Skeletal muscle tissue (tissue), 3 donors: ENCODE measurements at regions not wholly inside any gene's neighbourhood (a gene's known extent, or its start where the extent isn't known, plus 50 kb on each side); places are given as distances from the start of the nearest gene placed in this dataset.

Source experiments
- H3K27ac ChIP-seq: one replicate; pipeline ENCODE4 v1.7.0; 2013; ENCODE audit warnings: mild to moderate bottlenecking, low read depth, low read length, inconsistent platforms
- H3K27me3 ChIP-seq, 3 donors: one replicate each; pipeline ENCODE4 v1.7.0; 2013; ENCODE audit warnings: low read length in 3 of 3; ENCODE audit not compliant: control insufficient read depth in 3 of 3, insufficient read depth in 3 of 3
- H3K36me3 ChIP-seq, 3 donors: one replicate each; pipeline ENCODE4 v1.7.0; 2013; ENCODE audit warnings: low read length in 3 of 3; ENCODE audit not compliant: control insufficient read depth in 3 of 3, insufficient read depth in 3 of 3
- H3K4me1 ChIP-seq, 3 donors: one replicate each; pipeline ENCODE4 v1.7.0; 2013; ENCODE audit warnings: low read length in 3 of 3, mild to moderate bottlenecking in 3 of 3; ENCODE audit not compliant: control insufficient read depth in 3 of 3, insufficient read depth in 3 of 3
- H3K4me3 ChIP-seq, 3 donors: one replicate each; pipeline ENCODE4 v1.7.0; 2013; ENCODE audit warnings: low read length in 3 of 3
- H3K9ac ChIP-seq, 3 donors: one replicate each; pipeline ENCODE4 v1.7.0; 2013; ENCODE audit warnings: low read length in 3 of 3, mild to moderate bottlenecking in 3 of 3, moderate library complexity in 2 of 3, low read depth in 1 of 3
- H3K9me3 ChIP-seq, 3 donors: one replicate each; pipeline ENCODE4 v1.7.0; 2013; ENCODE audit warnings: low read length in 3 of 3; ENCODE audit not compliant: control insufficient read depth in 3 of 3
- donor health status: Osteomylitis.

DNA sequence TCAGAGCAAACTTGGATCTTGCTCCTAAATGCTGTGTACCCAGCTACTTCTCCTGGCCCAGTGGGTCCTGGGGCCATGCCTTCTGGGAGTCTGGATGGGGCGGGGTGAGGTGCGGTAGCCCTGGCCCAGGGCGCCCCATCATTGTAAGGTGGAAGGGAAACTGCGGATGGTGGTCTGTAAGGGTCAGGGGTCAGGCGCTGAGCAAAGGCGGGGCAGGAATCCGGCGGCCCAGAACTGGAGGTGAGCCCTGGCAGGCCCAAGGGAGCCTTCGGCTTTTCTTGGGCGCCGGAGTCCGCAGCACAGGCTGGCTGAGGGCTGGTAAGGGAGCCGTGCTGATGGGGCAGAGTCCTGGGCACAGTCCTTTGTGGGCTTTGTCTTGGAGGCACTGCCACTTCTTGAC lies 66.5 kb upstream of the CTBP2 start:
- peaks cover 0 to 9% (median 4%) of the 10 kb centered on the region in 3 donors for H3K4me1 ChIP-seq
- H3K36me3 ChIP-seq: no peaks in the 10 kb centered on the region
- peaks cover 0 to 8% (median under 1%) of the 10 kb centered on the region in 3 donors for H3K27me3 ChIP-seq
- no peaks in the 10 kb centered on the region for H3K9me3 ChIP-seq
- no peak overlapping the region for H3K27ac ChIP-seq
- H3K9ac ChIP-seq: no peak overlapping the region
- H3K4me3 ChIP-seq: no peak overlapping the region

DNA sequence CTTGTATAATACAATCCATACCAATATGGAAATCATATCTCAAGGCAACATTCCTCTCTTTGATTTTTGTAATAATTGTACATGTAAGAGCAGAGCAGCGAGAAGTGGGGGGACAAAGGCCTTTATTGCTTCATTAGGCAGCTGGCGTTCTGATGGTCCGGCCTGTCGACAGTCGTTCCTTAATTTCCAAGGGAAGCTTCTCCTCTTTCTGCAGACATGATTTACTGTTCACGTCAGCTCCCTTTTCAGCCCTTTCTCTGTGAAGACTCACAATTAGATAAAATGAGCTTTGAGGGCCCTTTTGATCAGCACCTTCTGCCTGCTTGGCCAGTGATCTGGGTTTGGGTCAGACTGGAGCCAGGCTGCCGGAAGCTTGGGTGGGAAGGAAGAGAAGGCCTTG lies 65.6 kb upstream of the CTBP2 start:
- no peak overlapping the region for H3K27ac ChIP-seq
- H3K36me3 ChIP-seq: no peaks in the 10 kb centered on the region
- peaks cover 0 to under 1% (median 0%) of the 10 kb centered on the region in 3 donors for H3K4me1 ChIP-seq
- H3K9me3 ChIP-seq: no peaks in the 10 kb centered on the region
- peaks cover 0 to 8% (median 6%) of the 10 kb centered on the region in 3 donors for H3K27me3 ChIP-seq
- H3K4me3 ChIP-seq: no peak overlapping the region
- no peak overlapping the region for H3K9ac ChIP-seq

DNA sequence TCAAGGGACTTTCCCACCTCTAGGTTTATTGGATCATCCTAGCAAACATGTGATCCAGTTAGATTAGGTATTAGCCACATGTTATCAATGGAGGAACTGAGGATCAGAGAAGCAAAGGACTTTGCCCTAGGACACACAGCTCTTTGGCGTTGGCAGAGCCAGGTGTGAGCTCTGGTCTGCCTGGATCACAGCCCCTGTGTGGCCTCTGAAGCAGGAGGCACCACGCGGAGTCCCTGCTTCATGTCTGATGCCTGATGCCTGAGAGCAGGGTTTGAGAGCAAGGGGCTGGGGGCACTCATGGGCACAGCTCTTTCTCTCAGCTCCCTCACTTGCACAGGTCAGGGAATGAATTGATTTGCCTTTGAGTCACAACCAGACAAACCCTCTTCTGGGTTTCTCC lies 64.7 kb upstream of the CTBP2 start:
- Histone ChIP-seq H3K9ac (no peak overlapping the region), H3K9me3 (no peaks in the 10 kb centered on the region), H3K36me3 (no peaks in the 10 kb centered on the region), H3K4me3 (no peak overlapping the region), H3K27ac (no peak overlapping the region), H3K27me3 (peaks cover 0 to 11% (median 6%) of the 10 kb centered on the region in 3 donors), H3K4me1 (no peaks in the 10 kb centered on the region)

DNA sequence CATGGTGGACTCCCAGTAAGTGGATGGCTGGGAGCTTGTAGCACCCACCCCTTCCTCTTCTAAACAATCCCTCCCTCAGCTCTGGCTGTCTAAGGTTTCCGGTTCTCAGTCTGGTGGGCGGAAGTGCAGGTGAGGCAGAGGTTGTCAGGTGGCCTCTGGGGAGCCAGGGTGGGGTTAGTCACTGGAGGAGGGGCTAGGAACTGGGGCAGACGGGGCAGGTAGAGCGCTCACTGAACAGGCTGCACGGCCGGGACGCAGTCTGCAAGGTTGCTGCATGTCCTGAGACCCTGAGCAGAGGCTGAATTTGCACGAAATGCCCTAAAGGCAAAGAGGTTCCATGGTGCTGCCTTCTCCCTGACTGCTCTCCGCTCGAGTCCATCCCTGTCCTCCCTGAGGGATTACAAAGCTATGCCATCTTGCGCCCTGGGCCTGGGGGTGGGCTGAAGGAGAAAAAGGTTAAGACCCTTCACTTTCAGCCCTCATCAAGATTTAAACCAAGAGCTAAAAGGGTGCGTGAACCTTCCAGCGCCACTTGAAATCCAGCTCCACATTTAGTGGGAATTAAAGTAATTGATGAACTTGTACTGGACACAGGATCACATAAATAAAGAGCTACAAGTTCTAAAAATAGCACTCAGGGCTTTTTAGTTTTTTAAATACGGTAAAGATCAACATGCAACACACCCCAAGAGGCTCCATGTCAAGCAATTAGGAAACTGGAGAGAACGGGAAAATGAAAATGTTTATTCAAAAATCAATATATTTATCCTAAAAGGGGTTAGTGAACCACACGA lies 62.3 kb upstream of the CTBP2 start:
- Histone ChIP-seq H3K9me3 (no peaks in the 10 kb centered on the region), H3K9ac (no peak overlapping the region), H3K27me3 (peaks cover 0 to 11% (median 6%) of the 10 kb centered on the region in 3 donors), H3K4me1 (no peaks in the 10 kb centered on the region), H3K4me3 (no peak overlapping the region), H3K27ac (no peak overlapping the region), H3K36me3 (no peaks in the 10 kb centered on the region)

DNA sequence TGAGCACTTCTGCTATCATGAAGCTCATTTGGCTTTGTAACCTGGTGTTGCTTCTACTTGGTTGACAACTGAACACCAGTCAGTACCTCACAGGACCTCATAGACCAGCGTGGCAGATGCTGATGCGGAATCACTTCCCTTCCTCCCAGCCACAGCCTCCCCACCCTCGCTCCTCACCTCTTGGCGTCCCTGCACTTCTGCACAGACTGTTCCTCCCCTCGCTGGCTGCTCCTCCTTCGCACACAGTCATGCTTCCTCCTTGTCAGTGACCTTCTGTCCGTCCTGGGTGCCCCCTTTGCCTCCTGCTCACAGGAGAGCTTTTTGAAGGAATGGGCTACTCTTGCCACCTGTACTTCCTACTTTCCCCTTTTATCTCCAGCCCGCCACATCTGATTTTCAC lies 61.4 kb upstream of the CTBP2 start:
- H3K27me3 ChIP-seq: peaks cover 0 to 11% (median 6%) of the 10 kb centered on the region in 3 donors
- no peak overlapping the region for H3K27ac ChIP-seq
- H3K36me3 ChIP-seq: no peaks in the 10 kb centered on the region

DNA sequence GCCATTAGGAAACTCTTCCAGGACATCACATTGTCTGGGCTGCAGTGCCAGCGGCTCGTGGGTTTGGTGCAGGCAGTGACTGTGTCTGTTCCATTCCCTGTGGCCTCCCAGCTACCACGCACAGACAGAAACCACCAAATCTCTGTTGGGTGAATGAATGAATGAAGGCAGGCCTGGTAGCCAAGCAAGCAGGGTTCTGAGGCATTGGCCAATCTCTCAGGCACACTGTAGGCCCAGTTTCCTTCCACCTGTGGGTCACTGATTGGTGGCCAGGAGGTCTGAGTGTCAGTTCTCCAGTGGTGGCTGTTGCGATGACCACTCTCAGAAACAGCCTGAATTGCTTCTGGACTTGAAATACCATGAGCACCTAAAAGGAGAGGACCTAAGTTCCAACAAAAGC lies 59.4 kb upstream of the CTBP2 start:
- H3K4me1 ChIP-seq: no peaks in the 10 kb centered on the region
- no peaks in the 10 kb centered on the region for H3K9me3 ChIP-seq
- peaks cover 0 to 11% (median 6%) of the 10 kb centered on the region in 3 donors for H3K27me3 ChIP-seq
- H3K36me3 ChIP-seq: no peaks in the 10 kb centered on the region
- H3K4me3 ChIP-seq: no peak overlapping the region
- H3K9ac ChIP-seq: no peak overlapping the region
- H3K27ac ChIP-seq: no peak overlapping the region

More for the DNA sequence above, 61.4 kb upstream of the CTBP2 start:
- H3K9ac ChIP-seq: no peak overlapping the region
- H3K4me1 ChIP-seq: no peaks in the 10 kb centered on the region
- H3K4me3 ChIP-seq: no peak overlapping the region
- no peaks in the 10 kb centered on the region for H3K9me3 ChIP-seq

DNA sequence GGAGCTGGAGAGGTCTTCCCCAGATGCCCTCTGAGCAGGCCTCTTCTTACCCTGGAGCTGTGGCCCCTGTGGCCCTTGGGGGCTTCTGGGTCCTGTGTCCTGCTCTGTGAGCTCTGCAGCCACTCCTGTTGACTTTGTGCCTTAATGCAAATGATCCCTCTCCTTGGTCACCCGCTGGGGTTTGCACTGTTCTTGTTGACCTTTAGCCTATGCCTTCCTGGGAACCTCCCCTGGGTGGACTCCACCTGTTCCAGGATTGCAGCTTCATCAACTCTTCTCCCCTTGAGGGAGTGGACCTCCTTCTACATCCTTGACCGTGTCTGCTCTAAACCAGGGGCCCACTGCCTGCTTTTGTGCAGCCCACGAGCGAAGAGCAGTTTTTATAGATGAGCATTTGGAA lies 58.6 kb upstream of the CTBP2 start:
- Histone ChIP-seq H3K4me1 (no peaks in the 10 kb centered on the region), H3K9me3 (no peaks in the 10 kb centered on the region), H3K36me3 (no peaks in the 10 kb centered on the region), H3K27ac (no peak overlapping the region), H3K9ac (no peak overlapping the region), H3K27me3 (peaks cover 0 to 11% (median 6%) of the 10 kb centered on the region in 3 donors), H3K4me3 (no peak overlapping the region)

DNA sequence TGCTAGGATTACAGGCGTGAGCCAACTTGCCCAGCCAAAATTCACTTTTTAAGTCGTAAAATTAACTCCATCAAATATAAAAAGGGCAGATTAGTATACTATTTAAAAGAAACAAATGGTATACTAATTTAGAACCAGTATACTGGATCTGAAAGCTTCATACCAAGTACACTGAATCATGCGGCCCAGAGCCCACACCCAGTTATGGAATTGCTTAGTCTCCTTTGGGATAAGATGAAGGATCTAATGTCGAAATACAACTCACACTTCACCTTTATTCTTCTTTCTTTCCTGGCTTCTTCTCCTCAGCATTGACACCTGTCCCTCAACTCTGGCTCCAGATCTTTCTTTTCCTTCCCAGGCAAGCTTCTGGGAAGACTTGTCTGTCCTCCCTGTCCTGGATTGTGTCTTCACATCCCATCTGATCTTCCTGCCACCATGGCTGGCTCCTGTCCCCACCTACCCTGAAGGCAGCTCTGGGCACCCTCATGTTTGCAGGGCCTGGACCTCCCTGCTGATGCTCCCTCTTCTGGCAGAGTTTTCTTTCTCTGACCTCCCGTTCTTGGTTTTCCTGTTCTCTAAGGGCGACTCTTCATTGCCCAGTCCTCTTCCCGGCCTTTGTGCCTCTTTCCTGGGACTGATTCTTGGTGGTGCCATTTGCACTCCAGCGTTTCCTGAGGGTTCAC lies 57.8 kb upstream of the CTBP2 start:
- H3K4me1 ChIP-seq: no peaks in the 10 kb centered on the region
- no peak overlapping the region for H3K27ac ChIP-seq
- no peak overlapping the region for H3K9ac ChIP-seq
- H3K36me3 ChIP-seq: no peaks in the 10 kb centered on the region
- H3K9me3 ChIP-seq: no peaks in the 10 kb centered on the region
- peaks cover 0 to 11% (median 6%) of the 10 kb centered on the region in 3 donors for H3K27me3 ChIP-seq
- H3K4me3 ChIP-seq: no peak overlapping the region

DNA sequence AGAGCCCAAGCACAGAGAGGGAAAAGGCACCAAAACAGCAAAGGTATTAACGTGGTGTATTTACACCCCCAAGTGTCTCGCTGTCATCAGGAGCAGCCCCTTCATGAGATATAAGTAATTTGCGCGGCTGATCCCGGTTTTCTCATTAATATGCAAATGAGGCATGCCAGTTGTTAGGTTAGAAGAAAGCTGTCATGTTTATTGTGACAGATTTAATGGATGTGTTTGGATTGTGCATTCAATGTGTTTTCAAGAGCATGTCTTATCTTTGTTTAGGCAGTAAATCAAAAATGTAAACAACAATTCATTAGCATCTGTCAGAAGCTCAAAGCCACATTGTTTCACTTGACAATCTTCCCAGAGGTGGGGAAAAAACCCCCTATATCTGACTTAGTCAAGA lies 56.5 kb upstream of the CTBP2 start:
- Histone ChIP-seq H3K4me1 (no peaks in the 10 kb centered on the region), H3K27me3 (peaks cover 0 to 6% (median 3%) of the 10 kb centered on the region in 3 donors), H3K4me3 (no peak overlapping the region), H3K9ac (no peak overlapping the region), H3K27ac (no peak overlapping the region), H3K9me3 (no peaks in the 10 kb centered on the region), H3K36me3 (no peaks in the 10 kb centered on the region)

DNA sequence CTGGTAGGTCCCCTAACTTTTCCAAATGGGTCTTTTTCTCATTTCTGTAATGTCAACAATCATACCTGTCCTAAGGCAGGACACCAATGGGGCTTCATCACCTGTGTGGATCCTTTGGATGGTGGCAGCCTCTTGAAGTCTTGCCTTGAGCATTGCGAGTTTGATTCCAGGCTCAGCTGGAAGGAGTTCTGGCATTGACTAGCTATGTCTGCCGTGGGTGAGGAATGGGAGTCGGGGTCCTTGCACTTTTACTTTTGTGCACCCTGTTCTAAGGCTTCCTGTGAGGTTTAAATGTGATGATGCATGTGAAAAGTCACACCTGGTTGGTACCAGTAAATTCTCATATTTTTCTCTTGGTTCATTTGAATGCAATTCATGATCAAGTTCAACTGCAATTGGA lies 55.9 kb upstream of the CTBP2 start:
- H3K27ac ChIP-seq: no peak overlapping the region
- no peaks in the 10 kb centered on the region for H3K4me1 ChIP-seq
- H3K9me3 ChIP-seq: no peaks in the 10 kb centered on the region
- no peak overlapping the region for H3K9ac ChIP-seq
- H3K27me3 ChIP-seq: peaks cover 0 to 3% (median under 1%) of the 10 kb centered on the region in 3 donors
- H3K4me3 ChIP-seq: no peak overlapping the region
- no peaks in the 10 kb centered on the region for H3K36me3 ChIP-seq
